GM13976 (cell line): ENCODE measurements at regions not wholly inside any gene's neighbourhood (a gene's known extent, or its start where the extent isn't known, plus 50 kb on each side); places are given as distances from the start of the nearest gene placed in this dataset.

ENCODE experiments used
- DNase-seq: peaks from one replicate; pipeline ENCODE4 v3.0.0; 2012; ENCODE audit warnings: low spot score
- CTCF ChIP-seq: IDR thresholded peaks from 2 replicates; pipeline ENCODE4 v1.5.1; 2012; ENCODE audit warnings: borderline replicate concordance, mild to moderate bottlenecking; ENCODE audit not compliant: insufficient read depth; ENCODE audit errors: extremely low read depth, missing control alignments, control extremely low read depth
- in situ Hi-C: fragments of 300-500 bp; cut with MboI; formaldehyde crosslinking; loops from one replicate; pipeline ENCODE4 v1.12.0; 2022; ENCODE audit warnings: low sequenced_read_pairs, mixed read lengths, inconsistent platforms; ENCODE audit not compliant: unreplicated experiment

- no peak for TF ChIP-seq CTCF
- in situ Hi-C loops: loop anchor here (25.0 kb wide), 1 partner anchor 396 kb away; no protein-coding TSS in a partner anchor
- no peak for DNase-seq
Measured at GRCh38 chr1:5516756-5517155, 475.5 kb downstream of the NPHP4 start.

GRCh38 chr1:5515501-5515900 lies 476.7 kb downstream of the NPHP4 start:
- peak; percentile 10 for DNase-seq
- in situ Hi-C loops: loop anchor here (25.0 kb wide), 1 partner anchor 397 kb away; no protein-coding TSS in a partner anchor
- no peak for TF ChIP-seq CTCF

- peak; percentile 87 for DNase-seq
- TF ChIP-seq CTCF: peak; percentile 99
- in situ Hi-C loops: loop anchor here (25.0 kb wide), 1 partner anchor 398 kb away; no protein-coding TSS in a partner anchor
Measured at GRCh38 chr1:5514527-5515183, 477.6 kb downstream of the NPHP4 start.

- in situ Hi-C loops: loop anchor here (25.0 kb wide), 1 partner anchor 398 kb away; no protein-coding TSS in a partner anchor
- peak; percentile 15 for DNase-seq
- TF ChIP-seq CTCF: no peak
Measured at GRCh38 chr1:5513846-5514526, 478.2 kb downstream of the NPHP4 start.

GRCh38 chr1:5513179-5513578 lies 479.0 kb downstream of the NPHP4 start:
- TF ChIP-seq CTCF: no peak
- in situ Hi-C loops: loop anchor here (25.0 kb wide), 1 partner anchor 399 kb away; no protein-coding TSS in a partner anchor
- no peak for DNase-seq

GRCh38 chr1:5511381-5512097 lies 480.7 kb downstream of the NPHP4 start:
- no peak for TF ChIP-seq CTCF
- in situ Hi-C loops: loop anchor here (25.0 kb wide), 1 partner anchor 401 kb away; no protein-coding TSS in a partner anchor
- no peak for DNase-seq
